HepG2 (cell line): ENCODE measurements at regions not wholly inside any gene's neighbourhood (a gene's known extent, or its start where the extent isn't known, plus 50 kb on each side); places are given as distances from the start of the nearest gene placed in this dataset.

Experiments
- ATAC-seq: fragments of 200-7000 bp; cut with Tn5 transposase; 3 replicates; pipeline ENCODE4 v1.9.1; 2020; ENCODE audit warnings: mild to moderate bottlenecking, moderate library complexity
- BruUV-seq: library from RNA; stranded (reverse); fragments of 400-500 nt; replicated peaks from 2 replicates; lab custom pipeline; 2021; lab: Mats Ljungman, UMichigan
- CTCF ChIA-PET: fragments of 300-600 bp; formaldehyde crosslinking; extraction: SDS; loops from one replicate; lab custom pipeline; 2021; ENCODE audit warnings: low total read pairs, inconsistent platforms, low intra/inter-chr PET ratio; lab: Yijun Ruan, JAX
- POLR2A ChIA-PET: fragments of 350-600 bp; sonication (Branson Sonifier 250); formaldehyde crosslinking; loops from one replicate; lab custom pipeline; 2020; ENCODE audit warnings: antibody characterized with exemption, inconsistent platforms; lab: Yijun Ruan, JAX
- DNase-seq: peaks from one replicate; pipeline ENCODE4 v3.0.0-alpha.2; 2015; ENCODE audit warnings: low spot score
- FAIRE-seq: peaks from 3 replicates; lab custom pipeline; 2011; peaks lifted over from hg19 to GRCh38; lab: Jason Lieb, UNC
- H2AFZ ChIP-seq: one replicate; pipeline ENCODE4 v1.6.1; 2011; ENCODE audit warnings: low read length, inconsistent platforms
- H3K27ac ChIP-seq: fragments of 300-600 bp; 3 replicates; pipeline ENCODE4 v1.8.0; 2011; ENCODE audit warnings: mixed run types, mild to moderate bottlenecking, mixed read lengths, low read length, inconsistent platforms; ENCODE audit not compliant: insufficient read depth; ENCODE audit errors: extremely low read length
- H3K27me3 ChIP-seq, 2 experiments: fragments of 200-600 bp in 1 of 2; 2 replicates in 1 of 2; 3 replicates in 1 of 2; pipeline versions ENCODE4 v1.6.0 to v1.8.0; 2011; ENCODE audit warnings: low read length in 2 of 2, mild to moderate bottlenecking in 2 of 2, moderate library complexity in 2 of 2, inconsistent platforms in 1 of 2; ENCODE audit not compliant: insufficient read depth in 2 of 2, control insufficient read depth in 1 of 2
- H3K36me3 ChIP-seq, 2 experiments: fragments of 200-600 bp in 1 of 2; replicated peaks in 1 of 2; 2 replicates in 1 of 2; 3 replicates in 1 of 2; pipeline versions ENCODE4 v1.5.1 to v1.8.0; 2011; ENCODE audit warnings: low read length in 2 of 2, inconsistent platforms in 1 of 2; ENCODE audit not compliant: insufficient read depth in 2 of 2, control insufficient read depth in 1 of 2
- H3K4me1 ChIP-seq: 2 replicates; pipeline ENCODE4 v1.5.1; 2012; ENCODE audit warnings: low read length, inconsistent platforms; ENCODE audit not compliant: insufficient read depth
- H3K4me2 ChIP-seq: 2 replicates; pipeline ENCODE4 v1.6.0; 2011; ENCODE audit warnings: low read depth, low read length, inconsistent platforms
- H3K4me3 ChIP-seq, 3 experiments: fragments of 200-600 bp in 1 of 3; sonication (generic), shearing (Covaris generic) in 1 of 3; replicated peaks in 1 of 3; 2 replicates each; pipeline ENCODE4 v1.5.1; 2011 to 2016; ENCODE audit warnings: low read length in 3 of 3, inconsistent platforms in 2 of 3, low read depth in 2 of 3, mild to moderate bottlenecking in 2 of 3, control low read depth in 1 of 3, mixed read lengths in 1 of 3; ENCODE audit not compliant: insufficient read depth in 1 of 3
- H3K79me2 ChIP-seq: one replicate; pipeline ENCODE4 v1.6.1; 2011; ENCODE audit warnings: low read length, inconsistent platforms; ENCODE audit not compliant: insufficient read depth
- H3K9ac ChIP-seq: 2 replicates; pipeline ENCODE4 v1.6.0; 2011; ENCODE audit warnings: mild to moderate bottlenecking, low read depth, low read length, inconsistent platforms; ENCODE audit not compliant: insufficient read depth
- H3K9me3 ChIP-seq: 2 replicates; pipeline ENCODE4 v1.5.1; 2012; ENCODE audit warnings: mild to moderate bottlenecking, low read length
- H4K20me1 ChIP-seq: 2 replicates; pipeline ENCODE4 v1.6.0; 2011; ENCODE audit warnings: inconsistent platforms, mild to moderate bottlenecking, low read length, moderate library complexity; ENCODE audit not compliant: insufficient read depth
- BCL6 ChIP-seq: IDR thresholded peaks from 2 replicates; pipeline ENCODE4 v1.6.1; 2016; ENCODE audit warnings: missing genetic modification reagents, missing compliant biosample characterization
- EZH2 ChIP-seq: conservative IDR thresholded peaks from 2 replicates; pipeline ENCODE4 v1.6.1; 2012; ENCODE audit warnings: mild to moderate bottlenecking, low read depth, low read length, moderate library complexity
- NCOA1 ChIP-seq: sonication (generic); formaldehyde crosslinking; IDR thresholded peaks from 2 replicates; pipeline ENCODE4 v1.9.0; 2021; ENCODE audit warnings: missing genetic modification reagents
- PHF21A ChIP-seq: sonication (generic); formaldehyde crosslinking; IDR thresholded peaks from 2 replicates; pipeline ENCODE4 v1.5.0; 2020; ENCODE audit warnings: mild to moderate bottlenecking, missing genetic modification reagents
- THAP11 ChIP-seq: IDR thresholded peaks from 2 replicates; pipeline ENCODE4 v1.6.1; 2016; ENCODE audit warnings: missing biosample characterization, missing genetic modification reagents
- WGBS: methylation state at CpG from one replicate; pipeline ENCODE4 v1.1.6; 2017; ENCODE audit warnings: low lambda C conversion rate; 5-methylcytosine and 5-hydroxymethylcytosine counted together
- in situ Hi-C: cut with HindIII; loops from 2 replicates; pipeline ENCODE4 v1.10.0; 2017; ENCODE audit warnings: low pct_unique_long_range_greater_than_20kb; ENCODE audit not compliant: extremely low pct_ligation_motif_present
- intact Hi-C: fragments of 100-400 bp; cut with micrococcal nuclease; formaldehyde crosslinking; loops from one replicate; pipeline ENCODE4 v1.10.0; 2022; ENCODE audit not compliant: unreplicated experiment
- TF ChIP-seq, protein P1 (sequence below): IDR thresholded peaks from 2 replicates; pipeline ENCODE4 v1.4.0; 2020; ENCODE audit warnings: mild to moderate bottlenecking, missing genetic modification reagents
- TF ChIP-seq, protein P2 (sequence below): IDR thresholded peaks from 2 replicates; pipeline ENCODE4 v1.6.1; 2016; ENCODE audit warnings: low read depth

DNA sequence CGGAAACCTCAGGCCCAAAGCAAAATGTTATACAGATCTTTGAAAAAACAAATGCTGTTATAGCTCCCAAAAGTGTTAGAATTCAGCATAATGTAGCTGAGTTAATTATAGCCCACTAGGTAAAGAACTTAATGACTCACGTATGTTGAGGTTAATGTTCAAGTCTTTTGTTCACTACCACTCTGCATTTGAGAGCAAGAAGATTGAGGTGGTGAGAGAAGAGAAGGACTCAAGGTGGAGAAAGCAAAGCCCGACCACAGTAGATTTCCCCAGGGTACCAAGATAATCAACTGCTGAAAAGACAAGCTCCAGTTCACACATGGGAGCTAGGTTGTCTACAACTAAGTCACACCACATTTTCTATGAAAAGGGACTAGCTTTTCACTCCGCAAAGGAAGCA is 480.2 kb downstream of the DTHD1 start:
- Histone ChIP-seq H3K27me3 (no peaks in the 10 kb centered on the region), H3K27ac (no peak overlapping the region)
- TF ChIP-seq THAP11 (CRISPR knock-in tag) (no peak), NCOA1 (CRISPR knock-in tag) (no peak), BCL6 (no peak), PHF21A (CRISPR knock-in tag) (no peak), EZH2 (no peak)
- TF ChIP-seq, protein P1, sequence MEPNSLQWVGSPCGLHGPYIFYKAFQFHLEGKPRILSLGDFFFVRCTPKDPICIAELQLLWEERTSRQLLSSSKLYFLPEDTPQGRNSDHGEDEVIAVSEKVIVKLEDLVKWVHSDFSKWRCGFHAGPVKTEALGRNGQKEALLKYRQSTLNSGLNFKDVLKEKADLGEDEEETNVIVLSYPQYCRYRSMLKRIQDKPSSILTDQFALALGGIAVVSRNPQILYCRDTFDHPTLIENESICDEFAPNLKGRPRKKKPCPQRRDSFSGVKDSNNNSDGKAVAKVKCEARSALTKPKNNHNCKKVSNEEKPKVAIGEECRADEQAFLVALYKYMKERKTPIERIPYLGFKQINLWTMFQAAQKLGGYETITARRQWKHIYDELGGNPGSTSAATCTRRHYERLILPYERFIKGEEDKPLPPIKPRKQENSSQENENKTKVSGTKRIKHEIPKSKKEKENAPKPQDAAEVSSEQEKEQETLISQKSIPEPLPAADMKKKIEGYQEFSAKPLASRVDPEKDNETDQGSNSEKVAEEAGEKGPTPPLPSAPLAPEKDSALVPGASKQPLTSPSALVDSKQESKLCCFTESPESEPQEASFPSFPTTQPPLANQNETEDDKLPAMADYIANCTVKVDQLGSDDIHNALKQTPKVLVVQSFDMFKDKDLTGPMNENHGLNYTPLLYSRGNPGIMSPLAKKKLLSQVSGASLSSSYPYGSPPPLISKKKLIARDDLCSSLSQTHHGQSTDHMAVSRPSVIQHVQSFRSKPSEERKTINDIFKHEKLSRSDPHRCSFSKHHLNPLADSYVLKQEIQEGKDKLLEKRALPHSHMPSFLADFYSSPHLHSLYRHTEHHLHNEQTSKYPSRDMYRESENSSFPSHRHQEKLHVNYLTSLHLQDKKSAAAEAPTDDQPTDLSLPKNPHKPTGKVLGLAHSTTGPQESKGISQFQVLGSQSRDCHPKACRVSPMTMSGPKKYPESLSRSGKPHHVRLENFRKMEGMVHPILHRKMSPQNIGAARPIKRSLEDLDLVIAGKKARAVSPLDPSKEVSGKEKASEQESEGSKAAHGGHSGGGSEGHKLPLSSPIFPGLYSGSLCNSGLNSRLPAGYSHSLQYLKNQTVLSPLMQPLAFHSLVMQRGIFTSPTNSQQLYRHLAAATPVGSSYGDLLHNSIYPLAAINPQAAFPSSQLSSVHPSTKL (CRISPR knock-in tag): no peak
- TF ChIP-seq, protein P2, sequence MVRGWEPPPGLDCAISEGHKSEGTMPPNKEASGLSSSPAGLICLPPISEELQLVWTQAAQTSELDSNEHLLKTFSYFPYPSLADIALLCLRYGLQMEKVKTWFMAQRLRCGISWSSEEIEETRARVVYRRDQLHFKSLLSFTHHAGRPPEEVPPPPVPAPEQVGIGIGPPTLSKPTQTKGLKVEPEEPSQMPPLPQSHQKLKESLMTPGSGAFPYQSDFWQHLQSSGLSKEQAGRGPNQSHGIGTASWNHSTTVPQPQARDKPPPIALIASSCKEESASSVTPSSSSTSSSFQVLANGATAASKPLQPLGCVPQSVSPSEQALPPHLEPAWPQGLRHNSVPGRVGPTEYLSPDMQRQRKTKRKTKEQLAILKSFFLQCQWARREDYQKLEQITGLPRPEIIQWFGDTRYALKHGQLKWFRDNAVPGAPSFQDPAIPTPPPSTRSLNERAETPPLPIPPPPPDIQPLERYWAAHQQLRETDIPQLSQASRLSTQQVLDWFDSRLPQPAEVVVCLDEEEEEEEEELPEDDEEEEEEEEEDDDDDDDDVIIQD: no peak
- TF ChIP-seq, all 625 proteins: peak for 0
- Histone ChIP-seq H4K20me1 (no peaks in the 10 kb centered on the region), H2AFZ (no peak overlapping the region), H3K9me3 (no peaks in the 10 kb centered on the region), H3K79me2 (no peaks in the 10 kb centered on the region), H3K4me2 (no peak overlapping the region), H3K4me1 (no peaks in the 10 kb centered on the region), H3K36me3 (no peaks in the 10 kb centered on the region), H3K9ac (no peak overlapping the region), H3K4me3 (no peak overlapping the region)
- WGBS: 3% methylated on average over 4 of the region's 4 CpGs
- no peak for DNase-seq
- no TSS peak for BruUV-seq
- no peak for ATAC-seq
- CTCF ChIA-PET: no interaction called here
- FAIRE-seq: no peak
- in situ Hi-C loops: no loop called here
- POLR2A ChIA-PET: no interaction called here
- intact Hi-C loops: no loop called here
